ENCODE measurements at regions not wholly inside any gene's neighbourhood (a gene's known extent, or its start where the extent isn't known, plus 50 kb on each side); places are given as distances from the start of the nearest gene placed in this dataset.

DNA sequence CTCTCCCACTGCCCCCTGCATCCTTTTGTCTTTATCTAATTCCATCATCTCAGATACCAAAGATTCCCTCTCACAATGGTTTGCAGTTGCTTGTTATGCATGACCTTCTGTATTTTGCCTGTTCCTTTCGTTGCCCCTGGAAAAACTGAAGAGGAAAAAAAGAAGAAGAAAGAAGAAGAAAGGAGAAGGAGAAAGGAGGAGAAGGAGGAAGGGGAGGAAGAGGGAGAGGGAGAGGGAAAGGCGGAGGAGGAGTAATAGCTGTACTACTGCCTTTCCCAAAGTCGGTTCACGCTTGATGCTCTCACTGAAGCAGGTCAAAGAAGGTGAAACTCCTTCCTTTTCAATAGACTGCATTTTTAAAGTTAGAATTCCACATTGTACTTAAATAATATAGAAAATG is 513.8 kb downstream of the PTPRC start:
- DNase-seq: no peak
- no peaks in the 10 kb centered on the region for H3K4me1 ChIP-seq
- peaks cover 3% of the 10 kb centered on the region for H3K27me3 Mint-ChIP-seq (ENCODE audit: insufficient read depth, unreplicated experiment)
- BruUV-seq (replicated peaks): no TSS peak
- TF ChIP-seq, protein P1, sequence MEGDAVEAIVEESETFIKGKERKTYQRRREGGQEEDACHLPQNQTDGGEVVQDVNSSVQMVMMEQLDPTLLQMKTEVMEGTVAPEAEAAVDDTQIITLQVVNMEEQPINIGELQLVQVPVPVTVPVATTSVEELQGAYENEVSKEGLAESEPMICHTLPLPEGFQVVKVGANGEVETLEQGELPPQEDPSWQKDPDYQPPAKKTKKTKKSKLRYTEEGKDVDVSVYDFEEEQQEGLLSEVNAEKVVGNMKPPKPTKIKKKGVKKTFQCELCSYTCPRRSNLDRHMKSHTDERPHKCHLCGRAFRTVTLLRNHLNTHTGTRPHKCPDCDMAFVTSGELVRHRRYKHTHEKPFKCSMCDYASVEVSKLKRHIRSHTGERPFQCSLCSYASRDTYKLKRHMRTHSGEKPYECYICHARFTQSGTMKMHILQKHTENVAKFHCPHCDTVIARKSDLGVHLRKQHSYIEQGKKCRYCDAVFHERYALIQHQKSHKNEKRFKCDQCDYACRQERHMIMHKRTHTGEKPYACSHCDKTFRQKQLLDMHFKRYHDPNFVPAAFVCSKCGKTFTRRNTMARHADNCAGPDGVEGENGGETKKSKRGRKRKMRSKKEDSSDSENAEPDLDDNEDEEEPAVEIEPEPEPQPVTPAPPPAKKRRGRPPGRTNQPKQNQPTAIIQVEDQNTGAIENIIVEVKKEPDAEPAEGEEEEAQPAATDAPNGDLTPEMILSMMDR (IDR thresholded peaks at IDR 0.05; ENCODE audit: insufficient read depth in 1 of 2, low read depth in 1 of 2, low read length in 1 of 2, severe bottlenecking in 1 of 2, unreplicated experiment in 1 of 2): no peak
- no peaks in the 10 kb centered on the region for H3K36me3 ChIP-seq (ENCODE audit: control insufficient read depth, insufficient read depth, low read length)
- no peaks in the 10 kb centered on the region for H3K4me1 Mint-ChIP-seq (ENCODE audit: low read depth, unreplicated experiment)
- intact Hi-C loops (cut with micrococcal nuclease; ENCODE audit: unreplicated experiment): loop anchor here (10.0 kb wide), 1 partner anchor 312 kb away; no protein-coding TSS in a partner anchor
- H3K4me3 ChIP-seq (ENCODE audit: low read depth, low read length): no peak overlapping the region
- no peaks in the 10 kb centered on the region for H3K9me3 Mint-ChIP-seq (ENCODE audit: unreplicated experiment)
- no peaks in the 10 kb centered on the region for H3K9me3 ChIP-seq
- ChIA-PET POLR2A (no interaction called here), CTCF (no interaction called here)
- H3K36me3 Mint-ChIP-seq (ENCODE audit: insufficient read depth, unreplicated experiment): no peaks in the 10 kb centered on the region
- no peak overlapping the region for H3K4me3 Mint-ChIP-seq (ENCODE audit: unreplicated experiment)
- H3K27ac Mint-ChIP-seq (ENCODE audit: unreplicated experiment): no peak overlapping the region
- H3K27me3 ChIP-seq (replicated peaks; ENCODE audit: control insufficient read depth, insufficient read depth, low read length): no peaks in the 10 kb centered on the region

DNA sequence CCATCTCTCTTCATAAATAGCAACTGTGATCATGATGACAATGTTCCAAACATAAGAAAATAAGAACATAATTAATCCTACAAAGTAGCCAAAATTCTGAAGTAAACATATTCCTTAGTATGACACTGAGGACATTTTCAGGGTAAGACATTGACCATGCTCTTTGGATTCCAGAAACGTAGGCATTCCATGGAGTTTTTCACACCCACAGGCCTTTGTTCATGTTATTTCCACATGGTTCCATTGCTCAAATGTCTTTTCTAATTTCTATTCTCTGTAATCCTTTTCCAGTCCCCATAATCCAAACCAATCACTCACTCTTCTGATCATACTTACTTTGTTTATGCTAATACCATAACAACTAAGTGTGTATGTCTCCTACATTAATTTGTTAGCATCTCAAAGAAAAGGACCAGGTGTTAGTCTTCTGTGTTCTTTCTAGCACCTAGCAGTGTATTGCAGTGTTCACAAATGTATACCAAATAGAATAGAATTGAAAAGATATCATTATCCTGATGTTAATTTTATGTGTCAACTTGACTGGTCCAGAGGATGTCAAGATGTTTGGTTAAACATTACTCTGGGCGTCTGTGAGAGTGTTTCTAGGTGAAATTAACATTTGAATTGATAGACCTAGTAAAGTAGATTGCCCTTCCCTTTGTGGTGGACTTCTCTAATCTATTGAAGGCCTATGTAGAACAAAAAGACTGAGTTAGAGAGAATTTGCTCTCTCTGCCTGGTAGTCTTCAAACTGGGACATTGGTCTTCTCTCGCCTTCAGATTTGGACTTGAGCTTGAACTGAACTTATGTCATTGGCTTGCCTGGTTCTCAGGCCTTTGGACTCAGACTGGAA is 516.6 kb downstream of the PTPRC start:
- CTCF ChIA-PET: no interaction called here
- Mint-ChIP-seq H3K27me3 (ENCODE audit: insufficient read depth, unreplicated experiment) (peaks cover under 1% of the 10 kb centered on the region), H3K36me3 (ENCODE audit: insufficient read depth, unreplicated experiment) (no peaks in the 10 kb centered on the region), H3K27ac (ENCODE audit: unreplicated experiment) (no peak overlapping the region), H3K9me3 (ENCODE audit: unreplicated experiment) (no peaks in the 10 kb centered on the region), H3K4me3 (ENCODE audit: unreplicated experiment) (no peak overlapping the region), H3K4me1 (ENCODE audit: low read depth, unreplicated experiment) (no peaks in the 10 kb centered on the region)
- H3K4me3 ChIP-seq (ENCODE audit: low read depth, low read length): no peak overlapping the region
- H3K36me3 ChIP-seq (ENCODE audit: control insufficient read depth, insufficient read depth, low read length): no peaks in the 10 kb centered on the region
- DNase-seq: no peak
- H3K4me1 ChIP-seq: no peaks in the 10 kb centered on the region
- H3K9me3 ChIP-seq: no peaks in the 10 kb centered on the region
- TF ChIP-seq, protein P1 (IDR thresholded peaks at IDR 0.05; ENCODE audit: insufficient read depth in 1 of 2, low read depth in 1 of 2, low read length in 1 of 2, severe bottlenecking in 1 of 2, unreplicated experiment in 1 of 2): no peak
- POLR2A ChIA-PET: no interaction called here
- no TSS peak for BruUV-seq (replicated peaks)
- intact Hi-C loops (cut with micrococcal nuclease; ENCODE audit: unreplicated experiment): loop anchor here (10.0 kb wide), 1 partner anchor 309 kb away; no protein-coding TSS in a partner anchor
- H3K27me3 ChIP-seq (replicated peaks; ENCODE audit: control insufficient read depth, insufficient read depth, low read length): no peaks in the 10 kb centered on the region

DNA sequence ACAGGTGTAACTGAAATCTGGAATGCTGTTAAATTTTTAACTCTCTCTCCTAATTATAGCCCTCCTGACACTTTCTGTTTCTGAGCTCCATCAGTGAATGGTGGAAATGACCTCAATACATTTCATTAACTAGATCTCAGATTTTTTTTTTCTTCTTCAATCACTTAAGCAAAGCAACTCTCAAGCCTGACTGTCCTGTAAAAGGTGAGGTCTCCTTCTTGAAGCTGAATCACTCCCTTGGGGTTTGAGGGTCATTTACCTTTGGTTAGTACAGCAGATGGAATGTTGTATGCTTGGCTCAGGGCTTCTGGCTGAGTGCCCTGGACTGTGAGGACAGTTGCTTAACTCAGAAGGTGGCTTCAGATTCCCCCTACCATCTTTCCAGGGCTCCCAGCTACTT is 518.7 kb downstream of the PTPRC start:
- intact Hi-C loops (cut with micrococcal nuclease; ENCODE audit: unreplicated experiment): loop anchor here (10.0 kb wide), 1 partner anchor 307 kb away; no protein-coding TSS in a partner anchor
- H3K27me3 ChIP-seq (replicated peaks; ENCODE audit: control insufficient read depth, insufficient read depth, low read length): no peaks in the 10 kb centered on the region
- H3K36me3 ChIP-seq (ENCODE audit: control insufficient read depth, insufficient read depth, low read length): no peaks in the 10 kb centered on the region
- no peak for DNase-seq
- no peak overlapping the region for H3K4me3 Mint-ChIP-seq (ENCODE audit: unreplicated experiment)
- POLR2A ChIA-PET: no interaction called here
- no TSS peak for BruUV-seq (replicated peaks)
- H3K4me1 Mint-ChIP-seq (ENCODE audit: low read depth, unreplicated experiment): no peaks in the 10 kb centered on the region
- no peak overlapping the region for H3K27ac Mint-ChIP-seq (ENCODE audit: unreplicated experiment)
- no peaks in the 10 kb centered on the region for H3K9me3 ChIP-seq
- H3K36me3 Mint-ChIP-seq (ENCODE audit: insufficient read depth, unreplicated experiment): no peaks in the 10 kb centered on the region
- H3K4me3 ChIP-seq (ENCODE audit: low read depth, low read length): no peak overlapping the region
- TF ChIP-seq, protein P1 (IDR thresholded peaks at IDR 0.05; ENCODE audit: insufficient read depth in 1 of 2, low read depth in 1 of 2, low read length in 1 of 2, severe bottlenecking in 1 of 2, unreplicated experiment in 1 of 2): no peak
- no peaks in the 10 kb centered on the region for H3K4me1 ChIP-seq
- peaks cover 5% of the 10 kb centered on the region for H3K27me3 Mint-ChIP-seq (ENCODE audit: insufficient read depth, unreplicated experiment)
- CTCF ChIA-PET: no interaction called here
- H3K9me3 Mint-ChIP-seq (ENCODE audit: unreplicated experiment): no peaks in the 10 kb centered on the region

All from Caco-2 (cell line).